CD1c-positive myeloid dendritic cell (primary cell): ENCODE measurements at regions not wholly inside any gene's neighbourhood (a gene's known extent, or its start where the extent isn't known, plus 50 kb on each side); places are given as distances from the start of the nearest gene placed in this dataset.
"Not testable (repeated sequence)": the region's sequence is repeated elsewhere in the genome, so short reads cannot be mapped to it uniquely, and the experiment has no call there.

Source experiments
- DNase-seq: peaks from one replicate; pipeline ENCODE4 v3.0.0-alpha.2; 2016; ENCODE audit errors: extremely low spot score

- DNase-seq = no peak
Measured at GRCh38 chr16:17984810-17985209, 351.7 kb downstream of the NPIPA8 start.

DNA sequence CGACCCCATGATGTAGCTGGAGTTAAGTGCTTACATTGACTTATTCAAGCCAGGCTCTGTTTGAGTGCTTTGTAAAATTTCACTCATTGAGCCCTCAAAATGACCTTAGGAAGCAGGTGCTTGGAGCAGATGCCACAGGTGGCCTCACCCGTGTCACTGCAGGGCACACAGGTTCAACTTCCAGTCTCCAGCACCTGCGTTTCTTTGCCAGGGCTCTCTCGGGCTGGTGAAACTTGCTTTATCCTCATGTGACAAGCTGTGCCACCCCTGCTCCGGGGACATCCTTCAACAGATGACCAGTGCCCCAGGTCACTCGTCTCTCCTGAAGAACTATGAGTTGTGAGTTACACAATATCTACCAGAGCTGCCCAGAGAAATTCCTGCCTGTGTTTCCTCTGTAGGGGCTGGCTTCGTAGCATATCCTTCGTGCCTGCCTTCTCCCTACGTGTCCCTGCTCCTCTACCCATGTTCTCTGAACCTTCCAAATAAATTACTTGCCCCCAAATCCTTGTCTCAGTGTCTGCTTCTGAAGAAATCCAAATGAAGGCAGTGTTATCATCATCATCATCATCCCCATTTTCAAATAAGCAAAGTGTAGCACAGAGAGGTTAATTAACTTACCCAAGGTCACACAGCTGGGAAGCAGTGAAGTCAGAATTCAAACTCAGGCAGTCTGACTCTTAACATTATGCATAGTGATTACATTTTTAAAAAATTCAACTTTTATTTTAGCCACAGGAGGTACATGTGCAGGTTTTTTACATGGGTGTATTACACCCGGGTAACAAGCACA lies 352.5 kb downstream of the NPIPA8 start:
- DNase-seq = no peak

DNA sequence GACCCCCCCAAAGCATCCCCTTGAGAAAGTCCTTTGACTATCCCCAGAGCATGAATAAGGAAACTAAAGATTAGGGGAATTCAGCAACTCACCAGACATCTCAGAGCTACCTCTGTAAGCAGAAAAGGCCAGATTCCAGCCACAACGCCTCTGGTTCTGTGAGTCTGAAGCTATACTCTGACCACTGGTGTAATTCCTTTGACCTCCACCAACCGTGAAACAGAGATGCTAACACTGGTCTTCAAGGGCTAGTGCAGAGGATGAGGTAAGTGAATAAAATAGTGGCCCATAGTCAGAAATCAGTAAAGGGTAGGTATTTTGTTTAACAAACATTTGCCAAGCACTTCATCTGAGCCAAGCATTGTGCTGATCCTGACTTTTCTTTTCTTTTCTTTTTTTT lies 353.4 kb downstream of the NPIPA8 start:
- DNase-seq = no peak

- DNase-seq = no peak
Measured at GRCh38 chr16:17977260-17977659, 359.3 kb downstream of the NPIPA8 start.

- DNase-seq = no peak
Measured at GRCh38 chr16:17972460-17972943, 364.0 kb downstream of the NPIPA8 start.

DNA sequence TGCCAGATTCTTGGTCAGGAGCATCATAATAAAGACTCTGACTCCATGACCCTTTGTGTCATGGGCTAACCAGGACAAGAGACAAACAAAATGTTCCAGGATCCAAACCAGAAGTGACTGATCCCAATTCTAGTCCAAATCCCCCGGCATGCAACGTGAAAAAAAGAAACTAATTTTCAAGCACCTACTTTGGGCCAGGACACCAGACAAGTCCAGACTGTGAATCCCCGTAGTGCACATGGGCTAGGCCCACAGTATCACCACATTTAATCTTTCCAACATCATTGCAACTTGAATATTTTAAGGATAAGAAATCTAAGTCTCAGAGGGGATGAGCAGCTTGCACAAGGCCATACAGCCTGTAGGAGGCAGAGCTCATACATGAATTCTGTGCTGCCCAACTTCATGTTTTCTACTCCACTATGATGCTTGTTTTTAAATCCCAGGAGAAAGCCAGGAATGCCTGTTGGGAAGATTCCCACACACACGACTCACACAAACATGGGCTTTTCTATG lies 365.7 kb downstream of the NPIPA8 start:
- DNase-seq = no peak

DNA sequence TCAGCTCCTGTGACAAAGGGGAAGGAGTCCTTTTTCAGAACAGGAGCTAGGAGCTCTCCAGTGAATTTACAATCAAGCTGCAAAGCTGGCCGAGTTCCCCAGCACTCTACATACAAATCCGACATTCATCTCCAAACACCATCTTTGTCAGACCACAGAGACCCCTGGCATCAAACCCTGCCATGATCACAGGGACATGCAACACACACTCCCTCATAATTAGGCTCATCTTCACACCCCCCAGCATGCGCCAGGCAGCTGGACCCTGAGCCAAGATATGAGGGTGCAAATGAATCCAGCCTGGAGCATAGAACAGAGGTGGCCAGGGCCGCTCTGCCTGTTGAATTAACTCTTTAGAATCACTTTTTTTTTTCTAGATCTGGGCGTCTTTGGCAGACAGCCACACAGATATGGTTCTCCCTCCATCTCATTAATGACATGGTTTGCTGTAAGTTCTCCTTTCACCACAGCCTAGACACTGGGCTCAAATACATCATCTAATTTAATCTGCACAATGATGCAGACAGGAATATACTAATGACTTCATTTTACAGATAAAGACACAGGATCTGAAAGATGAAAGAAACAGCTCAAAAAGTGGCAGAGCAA lies 366.3 kb downstream of the NPIPA8 start:
- no peak for DNase-seq

GRCh38 chr16:17965133-17965900 lies 371.2 kb downstream of the NPIPA8 start:
- DNase-seq = no peak

DNA sequence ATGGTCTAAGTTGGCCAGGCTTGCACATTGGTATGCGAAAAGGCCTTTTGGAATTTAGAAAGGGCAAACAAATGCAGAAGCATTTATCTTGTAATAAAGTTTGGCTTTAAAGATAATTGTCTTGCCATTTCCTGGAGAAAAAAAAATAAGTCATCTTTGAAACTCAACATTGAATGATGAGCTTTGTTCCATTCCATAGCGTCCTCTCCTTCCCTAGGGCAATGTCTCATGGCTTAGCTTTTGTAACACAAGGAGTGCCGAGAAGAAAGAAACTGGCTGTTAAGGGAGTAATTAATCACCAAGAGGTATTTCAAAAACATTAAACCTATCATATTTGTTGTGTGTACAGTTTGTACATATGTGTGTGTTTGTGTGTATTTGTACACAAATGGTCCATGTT lies 372.3 kb downstream of the NPIPA8 start:
- DNase-seq = no peak

DNA sequence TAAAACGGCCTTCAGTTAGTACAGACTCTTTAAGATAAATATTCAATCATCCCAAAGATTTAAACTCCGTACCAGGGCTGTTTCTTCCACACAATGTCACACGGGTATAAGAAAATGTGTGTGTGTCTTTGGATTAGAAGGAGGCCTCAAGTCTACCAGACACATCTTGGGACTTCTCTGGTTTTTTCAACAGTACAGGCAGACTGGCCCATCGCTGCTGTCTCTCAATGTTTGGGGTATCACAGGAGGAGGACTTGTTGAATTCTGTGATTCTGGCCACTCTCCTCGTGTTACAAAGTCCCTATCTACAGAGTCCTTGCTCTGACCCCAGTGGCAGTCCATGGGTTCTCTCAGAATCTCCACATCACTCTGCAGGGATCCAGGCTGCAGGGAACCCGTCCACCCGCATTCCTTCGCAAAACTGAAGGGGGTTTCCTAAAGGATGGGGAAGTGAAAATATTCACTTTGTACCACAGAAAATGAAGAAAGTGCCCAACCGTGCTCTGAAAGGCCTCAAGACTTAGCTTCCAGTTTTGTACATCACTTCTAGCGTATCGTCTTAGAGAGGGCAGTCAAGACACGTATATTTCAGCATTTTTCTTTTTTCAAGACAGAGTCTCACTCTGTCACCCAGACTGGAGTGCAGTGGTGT lies 373.2 kb downstream of the NPIPA8 start:
- DNase-seq = no peak

GRCh38 chr16:17962726-17963125 lies 373.8 kb downstream of the NPIPA8 start:
- DNase-seq = no peak

GRCh38 chr16:17961822-17962221 lies 374.7 kb downstream of the NPIPA8 start:
- DNase-seq = not testable (repeated sequence)

- no peak for DNase-seq
Measured at GRCh38 chr16:17951378-17951777, 385.2 kb downstream of the NPIPA8 start.

DNA sequence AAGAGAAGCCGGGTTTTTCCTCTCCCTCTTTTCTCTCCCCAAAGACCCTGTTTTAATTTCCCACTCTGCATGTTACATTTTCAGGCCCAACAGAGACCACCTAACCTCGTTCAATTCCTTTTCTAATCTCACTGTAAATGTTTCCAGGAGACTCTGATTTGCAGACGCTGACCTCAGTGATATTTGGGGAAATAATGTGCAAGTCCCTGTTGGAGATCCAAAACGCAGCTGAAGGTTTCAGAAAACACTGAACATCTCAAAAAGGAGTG lies 386.6 kb downstream of the NPIPA8 start:
- no peak for DNase-seq

DNA sequence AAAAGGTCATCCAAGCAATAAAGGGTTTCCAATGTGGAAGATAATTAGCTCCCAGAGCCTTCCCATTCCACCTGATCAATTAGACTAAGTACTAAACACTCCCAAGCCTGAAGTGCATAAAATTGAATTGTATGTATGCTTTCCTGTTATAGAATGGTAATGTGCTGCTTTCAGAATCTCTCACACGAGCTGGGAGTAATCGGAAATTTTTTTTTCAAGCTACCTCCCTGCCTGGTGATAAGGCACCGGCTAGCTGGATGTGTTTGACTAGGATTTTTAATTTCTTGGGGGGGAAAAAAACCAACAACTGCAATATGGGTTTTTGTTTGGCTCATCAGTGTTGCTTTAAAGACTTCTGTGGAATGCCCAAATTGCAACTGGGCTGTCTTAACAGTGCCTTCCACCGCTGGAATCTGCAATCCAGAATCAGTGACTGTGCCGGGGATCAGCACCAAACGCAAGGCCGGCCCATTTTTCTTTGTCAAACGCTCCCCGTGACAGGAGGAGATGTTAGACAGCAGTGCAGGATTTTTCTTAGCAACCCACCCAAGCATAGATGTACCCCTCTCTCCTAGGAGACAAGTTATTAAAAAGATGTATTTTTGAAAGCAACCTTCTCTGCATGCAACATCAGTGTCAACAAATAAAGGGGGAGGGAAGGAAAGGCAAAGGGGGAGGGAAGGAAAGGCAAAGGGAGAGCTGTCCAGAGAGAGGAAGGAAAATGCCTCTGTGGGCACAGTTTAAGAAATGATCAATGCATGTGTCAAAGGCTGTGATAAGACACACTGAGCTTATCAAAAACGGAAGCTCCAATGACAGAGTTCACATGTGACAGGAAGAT lies 387.2 kb downstream of the NPIPA8 start:
- DNase-seq = no peak

DNA sequence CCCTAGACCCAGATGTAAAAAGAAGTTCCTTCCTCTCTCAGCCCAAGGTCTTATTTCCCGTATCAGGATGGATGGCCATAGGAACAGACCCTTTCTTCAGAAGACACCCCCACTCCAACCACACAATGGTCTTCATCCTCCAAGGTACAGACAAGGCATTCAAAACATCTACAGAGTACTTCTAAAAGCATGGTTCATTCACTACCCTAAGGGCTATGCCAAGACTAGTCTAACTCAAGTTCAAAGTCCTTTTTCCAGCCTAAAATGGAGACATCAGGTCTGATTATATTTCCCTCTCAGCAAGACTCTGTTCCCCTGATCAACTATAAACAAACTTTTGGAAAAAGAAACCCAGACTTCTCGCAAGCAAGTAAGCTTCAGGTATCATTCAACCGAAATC lies 388.9 kb downstream of the NPIPA8 start:
- DNase-seq = no peak

- DNase-seq = no peak
Measured at GRCh38 chr16:17947165-17947564, 389.4 kb downstream of the NPIPA8 start.

GRCh38 chr16:17945080-17945601 lies 391.4 kb downstream of the NPIPA8 start:
- no peak for DNase-seq

- DNase-seq = no peak
Measured at GRCh38 chr16:17944345-17944744, 392.2 kb downstream of the NPIPA8 start.

GRCh38 chr16:17942067-17942466 lies 394.5 kb downstream of the NPIPA8 start:
- no peak for DNase-seq
